C4-2B (cell line): ENCODE measurements at regions not wholly inside any gene's neighbourhood (a gene's known extent, or its start where the extent isn't known, plus 50 kb on each side); places are given as distances from the start of the nearest gene placed in this dataset.
"Not testable (repeated sequence)": the region's sequence is repeated elsewhere in the genome, so short reads cannot be mapped to it uniquely, and the experiment has no call there.

Source experiments
- H3K27ac ChIP-seq: fragments of 450-650 bp; 2 replicates; pipeline ENCODE4 v1.5.1; 2017
- ZFX ChIP-seq: fragments of 450-650 bp; IDR thresholded peaks from 2 replicates; pipeline ENCODE4 v1.6.1; 2017
- TF ChIP-seq, protein P1 (sequence below): fragments of 450-650 bp; conservative IDR thresholded peaks from 2 replicates; pipeline ENCODE4 v1.5.1; 2017; ENCODE audit warnings: mild to moderate bottlenecking

DNA sequence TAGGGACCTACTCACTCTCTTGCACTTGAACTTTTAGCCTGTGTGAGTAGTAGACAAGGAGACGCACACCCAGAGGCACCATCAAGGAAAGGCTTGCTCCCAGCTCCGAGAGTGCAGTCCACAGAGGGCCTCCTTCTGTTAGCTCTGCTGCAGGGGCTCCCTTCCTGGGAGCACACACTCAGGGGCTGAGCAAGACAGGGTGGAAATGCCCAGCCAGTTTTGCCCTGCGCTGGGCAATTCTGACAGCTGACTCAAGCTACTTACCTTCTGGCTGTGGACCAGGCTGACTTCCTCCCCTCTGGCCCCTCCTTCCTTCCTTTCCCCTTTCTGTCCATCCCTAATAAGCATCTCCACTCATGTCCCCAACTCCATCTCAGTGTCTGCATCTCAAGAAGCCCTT is 449.1 kb downstream of the PTPRU start:
- TF ChIP-seq, protein P1, sequence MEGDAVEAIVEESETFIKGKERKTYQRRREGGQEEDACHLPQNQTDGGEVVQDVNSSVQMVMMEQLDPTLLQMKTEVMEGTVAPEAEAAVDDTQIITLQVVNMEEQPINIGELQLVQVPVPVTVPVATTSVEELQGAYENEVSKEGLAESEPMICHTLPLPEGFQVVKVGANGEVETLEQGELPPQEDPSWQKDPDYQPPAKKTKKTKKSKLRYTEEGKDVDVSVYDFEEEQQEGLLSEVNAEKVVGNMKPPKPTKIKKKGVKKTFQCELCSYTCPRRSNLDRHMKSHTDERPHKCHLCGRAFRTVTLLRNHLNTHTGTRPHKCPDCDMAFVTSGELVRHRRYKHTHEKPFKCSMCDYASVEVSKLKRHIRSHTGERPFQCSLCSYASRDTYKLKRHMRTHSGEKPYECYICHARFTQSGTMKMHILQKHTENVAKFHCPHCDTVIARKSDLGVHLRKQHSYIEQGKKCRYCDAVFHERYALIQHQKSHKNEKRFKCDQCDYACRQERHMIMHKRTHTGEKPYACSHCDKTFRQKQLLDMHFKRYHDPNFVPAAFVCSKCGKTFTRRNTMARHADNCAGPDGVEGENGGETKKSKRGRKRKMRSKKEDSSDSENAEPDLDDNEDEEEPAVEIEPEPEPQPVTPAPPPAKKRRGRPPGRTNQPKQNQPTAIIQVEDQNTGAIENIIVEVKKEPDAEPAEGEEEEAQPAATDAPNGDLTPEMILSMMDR, result no peak
- TF ChIP-seq ZFX, result no peak
- H3K27ac ChIP-seq, result no peak overlapping the region

DNA sequence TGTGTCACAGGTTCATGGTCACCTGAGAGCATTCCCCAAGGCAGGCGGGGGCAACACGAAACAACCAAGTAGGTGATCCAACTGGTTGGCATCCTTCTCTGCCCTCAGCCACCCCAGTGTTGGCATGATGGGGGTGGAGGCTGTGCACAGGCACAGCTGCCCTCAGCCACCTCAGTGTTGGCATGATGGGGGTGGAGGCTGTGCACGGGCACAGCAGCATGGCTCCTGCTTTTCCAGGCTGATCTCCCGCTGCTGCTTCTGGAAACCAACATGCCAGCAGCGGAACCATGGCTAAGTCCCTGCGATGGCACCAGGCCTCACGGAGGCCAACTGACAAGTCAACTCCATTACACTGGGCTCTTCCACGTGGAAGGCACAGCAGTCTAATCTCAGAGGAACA is 447.8 kb downstream of the PTPRU start:
- TF ChIP-seq ZFX, result no peak
- TF ChIP-seq, protein P1, result no peak
- H3K27ac ChIP-seq, result no peak overlapping the region

DNA sequence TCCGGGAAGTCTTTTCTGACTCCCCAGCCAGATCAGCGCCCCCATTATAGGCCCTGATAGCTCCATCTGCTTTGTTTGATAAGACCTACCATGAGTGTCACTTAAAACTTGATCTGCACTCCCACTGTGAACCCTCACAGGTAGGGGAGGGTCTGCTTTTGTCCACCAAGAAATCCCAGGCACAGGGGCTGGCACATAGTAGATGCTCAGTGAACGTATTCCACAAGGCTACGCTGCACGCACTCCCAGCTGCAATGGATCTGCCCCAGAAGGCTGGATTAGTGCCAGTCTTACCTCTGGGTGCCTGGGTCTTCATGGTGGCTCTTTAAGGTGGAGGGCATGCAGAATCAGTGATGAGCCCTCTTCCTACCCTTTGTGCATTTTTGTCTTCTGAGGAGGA is 447.1 kb downstream of the PTPRU start:
- TF ChIP-seq, protein P1, result no peak
- TF ChIP-seq ZFX, result no peak
- H3K27ac ChIP-seq, result no peak overlapping the region

DNA sequence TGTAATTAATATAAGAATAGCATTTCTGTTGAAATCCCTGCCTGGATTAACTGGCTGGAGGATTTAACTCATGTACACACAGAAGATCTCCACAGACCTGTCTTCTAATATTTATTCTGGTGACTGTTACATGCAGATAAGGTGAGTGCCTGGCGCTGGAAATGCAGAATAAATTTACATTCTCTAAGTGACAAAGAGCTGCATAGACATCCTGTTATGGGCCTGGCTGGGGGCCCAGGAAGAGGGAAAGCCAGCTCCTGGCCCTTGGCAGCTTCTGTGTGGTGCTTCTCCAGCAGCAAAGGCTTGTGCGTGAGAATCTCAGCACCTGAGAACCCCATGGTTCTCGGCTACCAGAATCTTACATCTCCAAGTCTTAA is 446.6 kb downstream of the PTPRU start:
- H3K27ac ChIP-seq, result peak overlapping the region; percentile 39
- TF ChIP-seq ZFX, result no peak
- TF ChIP-seq, protein P1, result no peak

DNA sequence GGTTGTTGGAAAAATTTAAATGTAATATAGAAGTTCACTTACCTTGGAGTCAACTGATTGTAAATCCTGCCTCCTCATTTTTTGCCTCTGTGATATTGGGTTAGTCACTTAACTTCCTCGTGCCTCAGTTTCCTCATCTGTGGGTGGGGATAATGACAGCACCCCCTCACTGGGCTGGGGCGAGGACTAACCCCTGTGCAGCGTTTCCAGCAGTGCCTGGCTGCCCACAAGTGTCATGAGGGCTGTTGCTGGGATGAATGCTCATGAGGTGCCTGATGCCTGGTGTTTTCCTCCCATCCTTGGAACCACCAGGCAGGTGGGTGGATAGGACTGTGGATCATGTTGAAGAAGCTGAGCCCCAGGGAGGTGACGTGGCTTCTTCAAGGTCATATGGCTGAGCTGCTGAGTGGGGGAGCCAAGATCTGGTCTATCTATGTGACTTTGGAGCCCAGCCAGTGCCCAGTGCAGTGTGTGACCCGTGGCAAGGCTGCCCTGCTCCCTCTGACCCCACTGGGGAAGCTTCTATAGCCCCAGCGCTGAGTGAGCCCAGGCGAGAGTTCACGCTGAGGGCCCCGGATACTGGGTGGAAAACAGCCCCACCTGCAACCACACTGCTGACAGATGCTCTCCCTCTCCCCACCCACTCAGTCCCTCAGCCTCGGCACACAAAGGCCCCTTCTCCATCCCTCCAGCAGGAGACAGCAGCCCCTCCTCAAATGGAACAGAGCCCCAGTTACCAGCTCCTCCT is 446.0 kb downstream of the PTPRU start:
- TF ChIP-seq ZFX, result no peak
- TF ChIP-seq, protein P1, result no peak
- H3K27ac ChIP-seq, result peak overlapping the region; percentile 39

DNA sequence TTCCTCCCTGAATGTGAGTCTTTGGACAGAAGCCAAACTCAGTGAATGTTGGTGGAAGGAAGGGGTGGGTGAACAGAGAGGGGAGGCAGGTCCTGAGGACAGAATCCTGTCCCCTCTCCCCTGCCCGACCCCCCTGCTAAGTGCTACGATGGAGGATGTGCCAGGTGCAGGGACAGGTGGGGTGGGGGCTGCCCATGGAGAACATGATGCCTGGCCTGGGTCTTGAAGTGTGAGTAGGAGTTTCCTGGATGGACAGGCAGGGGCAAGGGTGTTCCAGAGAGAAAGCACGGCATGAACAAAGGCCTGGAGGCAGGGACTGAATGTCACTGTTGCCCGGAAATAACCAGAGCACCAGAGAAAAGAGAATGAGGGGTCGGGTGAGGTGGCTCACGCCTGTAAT is 445.1 kb downstream of the PTPRU start:
- H3K27ac ChIP-seq, result not testable (repeated sequence)

DNA sequence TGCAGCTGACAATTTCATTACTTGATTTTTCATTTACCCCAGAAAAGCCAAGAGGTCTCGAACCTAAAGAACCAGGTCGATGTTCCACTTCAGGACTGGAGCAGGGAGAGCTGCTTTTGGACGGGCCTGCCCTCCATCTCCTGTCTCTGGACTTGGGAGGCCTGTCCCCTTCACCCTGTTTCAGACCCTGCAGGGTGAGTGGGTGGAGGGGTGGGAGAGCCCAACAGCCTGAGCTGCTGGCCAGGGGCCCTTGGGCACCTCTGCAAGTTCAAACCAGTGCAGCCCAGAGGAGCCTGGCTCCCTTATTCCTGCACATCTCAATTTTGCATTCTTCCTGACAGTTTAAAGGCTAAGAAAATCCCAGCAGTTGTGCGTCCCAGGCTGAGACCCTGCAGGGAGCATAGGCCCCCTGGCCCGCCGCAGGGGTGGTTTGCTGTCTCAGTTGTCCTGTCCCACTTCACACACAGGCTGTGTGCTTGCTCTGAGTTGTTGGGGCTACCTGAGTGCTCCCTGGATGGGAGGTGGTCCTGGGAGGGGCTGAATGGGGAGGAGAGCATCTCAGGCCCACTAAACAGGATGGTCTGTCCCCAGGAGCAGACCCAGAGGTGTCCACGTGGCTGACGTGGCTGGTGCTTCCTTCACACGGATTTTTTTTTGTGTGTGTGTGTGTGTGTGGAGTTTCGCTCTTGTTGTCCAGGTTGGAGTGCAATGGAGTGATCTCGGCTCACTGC is 443.7 kb downstream of the PTPRU start:
- TF ChIP-seq ZFX, result no peak
- TF ChIP-seq, protein P1, result no peak
- no peak overlapping the region for H3K27ac ChIP-seq

DNA sequence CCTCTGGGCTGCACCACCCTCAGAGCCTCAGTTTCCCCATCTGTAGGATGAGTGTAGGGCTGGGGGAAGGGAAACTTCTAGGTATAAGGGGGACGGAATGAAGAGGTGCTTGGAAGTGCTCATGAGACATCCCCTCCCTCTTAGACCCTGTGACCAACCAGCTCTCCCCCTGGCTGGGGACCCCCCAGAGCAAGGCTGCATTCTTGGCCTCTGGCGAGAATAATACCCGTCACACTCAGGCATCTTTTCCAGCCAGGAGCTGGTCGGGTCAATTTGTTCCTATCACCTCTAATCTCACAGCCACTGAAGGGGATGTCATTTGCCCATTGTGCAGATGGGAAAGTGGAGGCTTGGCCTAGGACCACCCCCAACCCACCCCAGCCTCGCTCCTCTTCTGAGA is 443.0 kb downstream of the PTPRU start:
- TF ChIP-seq, protein P1, result no peak
- no peak for TF ChIP-seq ZFX
- no peak overlapping the region for H3K27ac ChIP-seq
